HepG2 (cell line): ENCODE measurements at regions not wholly inside any gene's neighbourhood (a gene's known extent, or its start where the extent isn't known, plus 50 kb on each side); places are given as distances from the start of the nearest gene placed in this dataset.
A peak's percentile ranks its signal among the peaks of the same experiment; 100 is the strongest.

Experiments
- ATAC-seq: fragments of 200-7000 bp; cut with Tn5 transposase; 3 replicates; pipeline ENCODE4 v1.9.1; 2020; ENCODE audit warnings: mild to moderate bottlenecking, moderate library complexity
- BruUV-seq: library from RNA; stranded (reverse); fragments of 400-500 nt; replicated peaks from 2 replicates; lab custom pipeline; 2021; lab: Mats Ljungman, UMichigan
- CTCF ChIA-PET: fragments of 300-600 bp; formaldehyde crosslinking; extraction: SDS; loops from one replicate; lab custom pipeline; 2021; ENCODE audit warnings: low total read pairs, inconsistent platforms, low intra/inter-chr PET ratio; lab: Yijun Ruan, JAX
- POLR2A ChIA-PET: fragments of 350-600 bp; sonication (Branson Sonifier 250); formaldehyde crosslinking; loops from one replicate; lab custom pipeline; 2020; ENCODE audit warnings: antibody characterized with exemption, inconsistent platforms; lab: Yijun Ruan, JAX
- DNase-seq: peaks from one replicate; pipeline ENCODE4 v3.0.0-alpha.2; 2015; ENCODE audit warnings: low spot score
- FAIRE-seq: peaks from 3 replicates; lab custom pipeline; 2011; peaks lifted over from hg19 to GRCh38; lab: Jason Lieb, UNC
- H2AFZ ChIP-seq: one replicate; pipeline ENCODE4 v1.6.1; 2011; ENCODE audit warnings: low read length, inconsistent platforms
- H3K27ac ChIP-seq: fragments of 300-600 bp; 3 replicates; pipeline ENCODE4 v1.8.0; 2011; ENCODE audit warnings: mixed run types, mild to moderate bottlenecking, mixed read lengths, low read length, inconsistent platforms; ENCODE audit not compliant: insufficient read depth; ENCODE audit errors: extremely low read length
- H3K27me3 ChIP-seq, 2 experiments: fragments of 200-600 bp in 1 of 2; 2 replicates in 1 of 2; 3 replicates in 1 of 2; pipeline versions ENCODE4 v1.6.0 to v1.8.0; 2011; ENCODE audit warnings: low read length in 2 of 2, mild to moderate bottlenecking in 2 of 2, moderate library complexity in 2 of 2, inconsistent platforms in 1 of 2; ENCODE audit not compliant: insufficient read depth in 2 of 2, control insufficient read depth in 1 of 2
- H3K36me3 ChIP-seq, 2 experiments: fragments of 200-600 bp in 1 of 2; replicated peaks in 1 of 2; 2 replicates in 1 of 2; 3 replicates in 1 of 2; pipeline versions ENCODE4 v1.5.1 to v1.8.0; 2011; ENCODE audit warnings: low read length in 2 of 2, inconsistent platforms in 1 of 2; ENCODE audit not compliant: insufficient read depth in 2 of 2, control insufficient read depth in 1 of 2
- H3K4me1 ChIP-seq: 2 replicates; pipeline ENCODE4 v1.5.1; 2012; ENCODE audit warnings: low read length, inconsistent platforms; ENCODE audit not compliant: insufficient read depth
- H3K4me2 ChIP-seq: 2 replicates; pipeline ENCODE4 v1.6.0; 2011; ENCODE audit warnings: low read depth, low read length, inconsistent platforms
- H3K4me3 ChIP-seq, 3 experiments: fragments of 200-600 bp in 1 of 3; sonication (generic), shearing (Covaris generic) in 1 of 3; replicated peaks in 1 of 3; 2 replicates each; pipeline ENCODE4 v1.5.1; 2011 to 2016; ENCODE audit warnings: low read length in 3 of 3, inconsistent platforms in 2 of 3, low read depth in 2 of 3, mild to moderate bottlenecking in 2 of 3, control low read depth in 1 of 3, mixed read lengths in 1 of 3; ENCODE audit not compliant: insufficient read depth in 1 of 3
- H3K79me2 ChIP-seq: one replicate; pipeline ENCODE4 v1.6.1; 2011; ENCODE audit warnings: low read length, inconsistent platforms; ENCODE audit not compliant: insufficient read depth
- H3K9ac ChIP-seq: 2 replicates; pipeline ENCODE4 v1.6.0; 2011; ENCODE audit warnings: mild to moderate bottlenecking, low read depth, low read length, inconsistent platforms; ENCODE audit not compliant: insufficient read depth
- H3K9me3 ChIP-seq: 2 replicates; pipeline ENCODE4 v1.5.1; 2012; ENCODE audit warnings: mild to moderate bottlenecking, low read length
- H4K20me1 ChIP-seq: 2 replicates; pipeline ENCODE4 v1.6.0; 2011; ENCODE audit warnings: inconsistent platforms, mild to moderate bottlenecking, low read length, moderate library complexity; ENCODE audit not compliant: insufficient read depth
- BCL3 ChIP-seq: sonication (generic); formaldehyde crosslinking; IDR thresholded peaks from 2 replicates; pipeline ENCODE4 v1.5.1; 2020; ENCODE audit warnings: mild to moderate bottlenecking, missing genetic modification reagents, moderate library complexity
- HNRNPH1 ChIP-seq: fragments of 200-400 bp; formaldehyde crosslinking; optimal IDR thresholded peaks from 2 replicates; pipeline ENCODE3; 2017; ENCODE audit warnings: mild to moderate bottlenecking, low read depth, low read length
- LCORL ChIP-seq, 2 experiments: fragments of 450-650 bp in 1 of 2; sonication (generic) in 1 of 2; formaldehyde crosslinking in 1 of 2; IDR thresholded peaks; 2 replicates each; pipeline versions ENCODE4 v1.5.0 to v1.6.1; 2017 to 2020; ENCODE audit warnings: antibody characterized with exemption in 1 of 2, missing genetic modification reagents in 1 of 2
- MTF1 ChIP-seq: sonication (generic); formaldehyde crosslinking; IDR thresholded peaks from 2 replicates; pipeline ENCODE4 v1.5.0; 2020; ENCODE audit warnings: missing genetic modification reagents
- PRDM10 ChIP-seq: sonication (generic); formaldehyde crosslinking; IDR thresholded peaks from 2 replicates; pipeline ENCODE4 v1.4.0; 2020; ENCODE audit warnings: low read depth, missing genetic modification reagents
- RBM22 ChIP-seq: fragments of 200-400 bp; formaldehyde crosslinking; optimal IDR thresholded peaks from 2 replicates; pipeline ENCODE3; 2017; ENCODE audit warnings: mild to moderate bottlenecking, low read length, moderate library complexity
- ZEB1 ChIP-seq: IDR thresholded peaks from 2 replicates; pipeline ENCODE4 v1.6.1; 2012; ENCODE audit warnings: mild to moderate bottlenecking, low read depth, inconsistent platforms; ENCODE audit not compliant: insufficient replicate concordance
- ZNF430 ChIP-seq: sonication (generic); formaldehyde crosslinking; IDR thresholded peaks from 2 replicates; pipeline ENCODE4 v1.9.0; 2021; ENCODE audit warnings: mild to moderate bottlenecking, missing genetic modification reagents
- ZNF574 ChIP-seq: sonication (generic); formaldehyde crosslinking; IDR thresholded peaks from 2 replicates; pipeline ENCODE4 v1.4.0; 2020; ENCODE audit warnings: missing genetic modification reagents
- ZNF839 ChIP-seq: sonication (generic); formaldehyde crosslinking; IDR thresholded peaks from 2 replicates; pipeline ENCODE4 v1.4.0; 2020; ENCODE audit warnings: missing genetic modification reagents, mild to moderate bottlenecking, borderline replicate concordance
- WGBS: methylation state at CpG from one replicate; pipeline ENCODE4 v1.1.6; 2017; ENCODE audit warnings: low lambda C conversion rate; 5-methylcytosine and 5-hydroxymethylcytosine counted together
- in situ Hi-C: cut with HindIII; loops from 2 replicates; pipeline ENCODE4 v1.10.0; 2017; ENCODE audit warnings: low pct_unique_long_range_greater_than_20kb; ENCODE audit not compliant: extremely low pct_ligation_motif_present
- intact Hi-C: fragments of 100-400 bp; cut with micrococcal nuclease; formaldehyde crosslinking; loops from one replicate; pipeline ENCODE4 v1.10.0; 2022; ENCODE audit not compliant: unreplicated experiment
- TF ChIP-seq, protein P1 (sequence below): sonication (generic); formaldehyde crosslinking; IDR thresholded peaks from 2 replicates; pipeline ENCODE4 v1.4.0; 2020; ENCODE audit warnings: missing genetic modification reagents; ENCODE audit errors: not compliant biosample characterization

GRCh38 chr2:42895134-42895790 lies 102.9 kb upstream of the HAAO start (continued):
- no peak for TF ChIP-seq PRDM10
- TF ChIP-seq, protein P1, sequence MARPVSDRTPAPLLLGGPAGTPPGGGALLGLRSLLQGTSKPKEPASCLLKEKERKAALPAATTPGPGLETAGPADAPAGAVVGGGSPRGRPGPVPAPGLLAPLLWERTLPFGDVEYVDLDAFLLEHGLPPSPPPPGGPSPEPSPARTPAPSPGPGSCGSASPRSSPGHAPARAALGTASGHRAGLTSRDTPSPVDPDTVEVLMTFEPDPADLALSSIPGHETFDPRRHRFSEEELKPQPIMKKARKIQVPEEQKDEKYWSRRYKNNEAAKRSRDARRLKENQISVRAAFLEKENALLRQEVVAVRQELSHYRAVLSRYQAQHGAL (CRISPR knock-in tag): no peak
- TF ChIP-seq LCORL (IDR thresholded peaks at IDR 0.05): no peak
- no peak for TF ChIP-seq LCORL (CRISPR knock-in tag; IDR thresholded peaks at IDR 0.05)
- no peak for TF ChIP-seq MTF1
- no peak for TF ChIP-seq ZNF839 (CRISPR knock-in tag)
- TF ChIP-seq HNRNPH1: no peak

GRCh38 chr2:42893047-42893758 lies 100.8 kb upstream of the HAAO start:
- Histone ChIP-seq H2AFZ (no peak overlapping the region), H3K4me1 (peaks cover 11% of the 10 kb centered on the region), H3K4me3 (no peak overlapping the region), H3K4me2 (0 out of 2 replicates have a peak overlapping the region, but pooled peaks have one; percentile 3), H3K9ac (no peak overlapping the region), H3K27me3 (peaks cover 0 to 15% of the 10 kb centered on the region in 2 experiments; a peak in 3 of 5 replicates), H4K20me1 (no peaks in the 10 kb centered on the region), H3K9me3 (peaks cover 4% of the 10 kb centered on the region; the same call in 1 of the 2 replicates), H3K27ac (no peak overlapping the region), H3K79me2 (no peaks in the 10 kb centered on the region), H3K36me3 (no peaks in the 10 kb centered on the region)
- peak; percentile 60 for ATAC-seq
- no TSS peak for BruUV-seq
- WGBS: 2% methylated on average over 4 of the region's 5 CpGs
- intact Hi-C loops: no loop called here
- ChIA-PET POLR2A (no interaction called here), CTCF (no interaction called here)
- DNase-seq: peak; percentile 26
- peak; percentile 23 for FAIRE-seq
- in situ Hi-C loops: no loop called here
- TF ChIP-seq BCL3 (CRISPR knock-in tag): no peak
- TF ChIP-seq ZNF430 (CRISPR knock-in tag): no peak
- TF ChIP-seq ZNF574: 0 out of 2 replicates have a peak, but pooled peaks have one; percentile 16
- TF ChIP-seq ZEB1: no peak
- TF ChIP-seq RBM22: no peak
